ENCODE measurements at regions not wholly inside any gene's neighbourhood (a gene's known extent, or its start where the extent isn't known, plus 50 kb on each side); places are given as distances from the start of the nearest gene placed in this dataset.

- Histone ChIP-seq H3K36me3 (ENCODE audit: control insufficient read depth, insufficient read depth, low read length) (no peaks in the 10 kb centered on the region), H3K4me1 (ENCODE audit: control insufficient read depth, insufficient read depth, low read length, poor library complexity, severe bottlenecking) (no peaks in the 10 kb centered on the region), H3K27ac (ENCODE audit: low read depth, low read length, severe bottlenecking) (no peak overlapping the region), H3K4me3 (ENCODE audit: extremely low read depth, insufficient read depth, low read length, poor library complexity, severe bottlenecking) (no peak overlapping the region), H3K9me3 (ENCODE audit: control insufficient read depth, low read length) (peaks cover 5% of the 10 kb centered on the region)
- WGBS, 2 experiments (ENCODE audit: insufficient coverage in 2 of 2), result 89% methylated on average over 3 to 6 of the region's 8 CpGs
Measured at GRCh38 chr16:74071996-74072535, 224.5 kb upstream of the PSMD7 start.

- no peaks in the 10 kb centered on the region for H3K36me3 ChIP-seq (ENCODE audit: control insufficient read depth, insufficient read depth, low read length)
- 78 to 88% methylated on average over 10 of the region's 10 CpGs for WGBS, 2 experiments (ENCODE audit: insufficient coverage in 2 of 2)
Measured at GRCh38 chr16:74070237-74070636, 226.4 kb upstream of the PSMD7 start.

GRCh38 chr16:74064120-74064735 lies 232.4 kb upstream of the PSMD7 start:
- Histone ChIP-seq H3K4me3 (ENCODE audit: extremely low read depth, insufficient read depth, low read length, poor library complexity, severe bottlenecking) (no peak overlapping the region), H3K9me3 (ENCODE audit: control insufficient read depth, low read length) (no peaks in the 10 kb centered on the region), H3K4me1 (ENCODE audit: control insufficient read depth, insufficient read depth, low read length, poor library complexity, severe bottlenecking) (no peaks in the 10 kb centered on the region), H3K27ac (ENCODE audit: low read depth, low read length, severe bottlenecking) (no peak overlapping the region), H3K36me3 (ENCODE audit: control insufficient read depth, insufficient read depth, low read length) (no peaks in the 10 kb centered on the region)
- WGBS, 2 experiments (ENCODE audit: insufficient coverage in 2 of 2), result 80% methylated on average over 1 of the region's 5 CpGs; no CpG with 5 or more reads in 1 of the 2 experiments

More at GRCh38 chr16:74070237-74070636, 226.4 kb upstream of the PSMD7 start:
- Histone ChIP-seq H3K27ac (ENCODE audit: low read depth, low read length, severe bottlenecking) (no peak overlapping the region), H3K4me1 (ENCODE audit: control insufficient read depth, insufficient read depth, low read length, poor library complexity, severe bottlenecking) (no peaks in the 10 kb centered on the region), H3K9me3 (ENCODE audit: control insufficient read depth, low read length) (peaks cover 4% of the 10 kb centered on the region), H3K4me3 (ENCODE audit: extremely low read depth, insufficient read depth, low read length, poor library complexity, severe bottlenecking) (no peak overlapping the region)

- Histone ChIP-seq H3K9me3 (ENCODE audit: control insufficient read depth, low read length) (peaks cover 3% of the 10 kb centered on the region), H3K4me1 (ENCODE audit: control insufficient read depth, insufficient read depth, low read length, poor library complexity, severe bottlenecking) (no peaks in the 10 kb centered on the region), H3K27ac (ENCODE audit: low read depth, low read length, severe bottlenecking) (no peak overlapping the region), H3K36me3 (ENCODE audit: control insufficient read depth, insufficient read depth, low read length) (no peaks in the 10 kb centered on the region), H3K4me3 (ENCODE audit: extremely low read depth, insufficient read depth, low read length, poor library complexity, severe bottlenecking) (no peak overlapping the region)
- 94% methylated on average over 2 to 3 of the region's 4 CpGs for WGBS, 2 experiments (ENCODE audit: insufficient coverage in 2 of 2)
Measured at GRCh38 chr16:74053826-74054225, 242.8 kb upstream of the PSMD7 start.

- WGBS, 2 experiments (ENCODE audit: insufficient coverage in 2 of 2), result no CpG with 5 or more reads among the region's 1 CpG
- no peak overlapping the region for H3K27ac ChIP-seq (ENCODE audit: low read depth, low read length, severe bottlenecking)
- no peaks in the 10 kb centered on the region for H3K36me3 ChIP-seq (ENCODE audit: control insufficient read depth, insufficient read depth, low read length)
- no peaks in the 10 kb centered on the region for H3K9me3 ChIP-seq (ENCODE audit: control insufficient read depth, low read length)
- H3K4me3 ChIP-seq (ENCODE audit: extremely low read depth, insufficient read depth, low read length, poor library complexity, severe bottlenecking), result no peak overlapping the region
- H3K4me1 ChIP-seq (ENCODE audit: control insufficient read depth, insufficient read depth, low read length, poor library complexity, severe bottlenecking), result no peaks in the 10 kb centered on the region
Measured at GRCh38 chr16:74053312-74053711, 243.3 kb upstream of the PSMD7 start.

DNA sequence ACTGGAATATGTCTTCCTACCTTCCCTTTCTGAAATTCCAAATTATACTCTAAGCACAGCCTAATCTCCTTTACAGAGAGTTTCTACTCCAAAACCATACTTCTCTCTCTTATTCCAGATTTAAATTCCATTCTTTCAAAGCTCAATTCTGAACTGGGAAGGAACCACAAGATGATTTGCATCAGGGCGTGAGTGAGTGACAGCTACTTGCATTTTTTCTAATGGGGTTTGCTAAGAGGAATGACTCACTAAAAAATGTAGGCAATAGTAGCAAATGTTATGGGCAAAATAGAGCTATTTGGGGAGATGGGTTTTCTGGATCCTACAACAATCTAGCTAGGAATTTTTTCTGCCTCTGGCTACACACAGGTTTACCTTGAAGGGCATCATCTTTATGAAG lies 244.6 kb upstream of the PSMD7 start:
- Histone ChIP-seq H3K9me3 (ENCODE audit: control insufficient read depth, low read length) (no peaks in the 10 kb centered on the region), H3K27ac (ENCODE audit: low read depth, low read length, severe bottlenecking) (no peak overlapping the region), H3K36me3 (ENCODE audit: control insufficient read depth, insufficient read depth, low read length) (no peaks in the 10 kb centered on the region), H3K4me3 (ENCODE audit: extremely low read depth, insufficient read depth, low read length, poor library complexity, severe bottlenecking) (no peak overlapping the region), H3K4me1 (ENCODE audit: control insufficient read depth, insufficient read depth, low read length, poor library complexity, severe bottlenecking) (no peaks in the 10 kb centered on the region)
- 69% methylated on average over 1 of the region's 1 CpG; no CpG with 5 or more reads in 1 of the 2 experiments for WGBS, 2 experiments (ENCODE audit: insufficient coverage in 2 of 2)

DNA sequence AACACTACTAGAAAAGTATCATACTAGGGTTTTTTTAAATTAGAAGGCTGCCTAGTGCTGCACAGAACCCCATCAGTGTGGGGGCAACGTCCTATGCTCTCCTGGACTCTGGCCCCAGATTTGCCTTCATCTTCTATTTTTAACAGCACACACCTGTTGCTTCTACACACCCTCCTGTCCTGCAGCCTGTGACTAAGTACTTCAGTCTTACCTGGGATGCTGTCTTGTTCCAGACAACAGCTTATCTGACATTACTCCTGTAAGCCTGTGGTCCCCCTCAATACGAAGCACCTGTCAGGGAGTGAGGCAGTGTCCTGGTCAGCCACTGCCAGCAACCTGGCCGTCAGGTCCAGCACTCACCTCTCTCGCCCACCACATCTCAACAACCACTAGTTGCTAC lies 247.6 kb upstream of the PSMD7 start:
- H3K27ac ChIP-seq (ENCODE audit: low read depth, low read length, severe bottlenecking), result no peak overlapping the region
- WGBS, 2 experiments (ENCODE audit: insufficient coverage in 2 of 2), result 88 to 93% methylated on average over 3 to 4 of the region's 4 CpGs

GRCh38 chr16:74046524-74046923 lies 250.1 kb upstream of the PSMD7 start:
- Histone ChIP-seq H3K27ac (ENCODE audit: low read depth, low read length, severe bottlenecking) (no peak overlapping the region), H3K4me3 (ENCODE audit: extremely low read depth, insufficient read depth, low read length, poor library complexity, severe bottlenecking) (no peak overlapping the region), H3K36me3 (ENCODE audit: control insufficient read depth, insufficient read depth, low read length) (no peaks in the 10 kb centered on the region), H3K9me3 (ENCODE audit: control insufficient read depth, low read length) (no peaks in the 10 kb centered on the region), H3K4me1 (ENCODE audit: control insufficient read depth, insufficient read depth, low read length, poor library complexity, severe bottlenecking) (no peaks in the 10 kb centered on the region)
- 92 to 100% methylated on average over 1 to 3 of the region's 5 CpGs for WGBS, 2 experiments (ENCODE audit: insufficient coverage in 2 of 2)

More for the DNA sequence above, 247.6 kb upstream of the PSMD7 start:
- no peaks in the 10 kb centered on the region for H3K9me3 ChIP-seq (ENCODE audit: control insufficient read depth, low read length)
- H3K4me1 ChIP-seq (ENCODE audit: control insufficient read depth, insufficient read depth, low read length, poor library complexity, severe bottlenecking), result no peaks in the 10 kb centered on the region
- no peaks in the 10 kb centered on the region for H3K36me3 ChIP-seq (ENCODE audit: control insufficient read depth, insufficient read depth, low read length)
- no peak overlapping the region for H3K4me3 ChIP-seq (ENCODE audit: extremely low read depth, insufficient read depth, low read length, poor library complexity, severe bottlenecking)

GRCh38 chr16:74045513-74045912 lies 251.1 kb upstream of the PSMD7 start:
- Histone ChIP-seq H3K27ac (ENCODE audit: low read depth, low read length, severe bottlenecking) (no peak overlapping the region), H3K4me3 (ENCODE audit: extremely low read depth, insufficient read depth, low read length, poor library complexity, severe bottlenecking) (no peak overlapping the region)
- 100% methylated on average over 1 of the region's 3 CpGs; no CpG with 5 or more reads in 1 of the 2 experiments for WGBS, 2 experiments (ENCODE audit: insufficient coverage in 2 of 2)

GRCh38 chr16:74035816-74036215 lies 260.8 kb upstream of the PSMD7 start:
- 17% methylated on average over 1 of the region's 1 CpG; no CpG with 5 or more reads in 1 of the 2 experiments for WGBS, 2 experiments (ENCODE audit: insufficient coverage in 2 of 2)
- Histone ChIP-seq H3K9me3 (ENCODE audit: control insufficient read depth, low read length) (no peaks in the 10 kb centered on the region), H3K27ac (ENCODE audit: low read depth, low read length, severe bottlenecking) (no peak overlapping the region), H3K4me1 (ENCODE audit: control insufficient read depth, insufficient read depth, low read length, poor library complexity, severe bottlenecking) (no peaks in the 10 kb centered on the region), H3K4me3 (ENCODE audit: extremely low read depth, insufficient read depth, low read length, poor library complexity, severe bottlenecking) (no peak overlapping the region), H3K36me3 (ENCODE audit: control insufficient read depth, insufficient read depth, low read length) (no peaks in the 10 kb centered on the region)

More at GRCh38 chr16:74045513-74045912, 251.1 kb upstream of the PSMD7 start:
- Histone ChIP-seq H3K9me3 (ENCODE audit: control insufficient read depth, low read length) (no peaks in the 10 kb centered on the region), H3K36me3 (ENCODE audit: control insufficient read depth, insufficient read depth, low read length) (no peaks in the 10 kb centered on the region), H3K4me1 (ENCODE audit: control insufficient read depth, insufficient read depth, low read length, poor library complexity, severe bottlenecking) (no peaks in the 10 kb centered on the region)

GRCh38 chr16:74034862-74035261 lies 261.8 kb upstream of the PSMD7 start:
- Histone ChIP-seq H3K4me3 (ENCODE audit: extremely low read depth, insufficient read depth, low read length, poor library complexity, severe bottlenecking) (no peak overlapping the region), H3K4me1 (ENCODE audit: control insufficient read depth, insufficient read depth, low read length, poor library complexity, severe bottlenecking) (no peaks in the 10 kb centered on the region), H3K9me3 (ENCODE audit: control insufficient read depth, low read length) (no peaks in the 10 kb centered on the region), H3K36me3 (ENCODE audit: control insufficient read depth, insufficient read depth, low read length) (no peaks in the 10 kb centered on the region), H3K27ac (ENCODE audit: low read depth, low read length, severe bottlenecking) (no peak overlapping the region)
- WGBS, 2 experiments (ENCODE audit: insufficient coverage in 2 of 2), result 17% methylated on average over 1 of the region's 4 CpGs; no CpG with 5 or more reads in 1 of the 2 experiments
